ENCODE measurements at regions not wholly inside any gene's neighbourhood (a gene's known extent, or its start where the extent isn't known, plus 50 kb on each side); places are given as distances from the start of the nearest gene placed in this dataset.

DNA sequence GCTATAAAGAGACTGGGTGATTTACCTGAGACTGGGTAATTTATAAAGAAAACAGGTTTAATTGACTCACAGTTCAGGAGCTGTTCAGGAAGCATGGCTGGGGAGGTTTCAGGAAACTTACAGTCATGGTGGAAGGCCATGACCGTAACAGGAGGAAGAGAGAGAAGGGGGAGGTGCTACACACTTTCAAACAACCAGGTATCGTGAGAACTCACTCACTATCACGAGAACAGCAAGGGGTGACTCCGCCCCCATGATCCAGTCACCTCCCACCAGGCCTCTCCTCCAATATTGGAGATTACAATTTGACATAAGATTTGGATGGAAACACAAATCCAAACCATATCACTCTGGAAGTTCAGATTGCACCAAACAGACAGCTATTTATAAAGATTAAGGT lies 59.8 kb upstream of the ARHGAP21 start (continued):
- TF ChIP-seq, protein P1, sequence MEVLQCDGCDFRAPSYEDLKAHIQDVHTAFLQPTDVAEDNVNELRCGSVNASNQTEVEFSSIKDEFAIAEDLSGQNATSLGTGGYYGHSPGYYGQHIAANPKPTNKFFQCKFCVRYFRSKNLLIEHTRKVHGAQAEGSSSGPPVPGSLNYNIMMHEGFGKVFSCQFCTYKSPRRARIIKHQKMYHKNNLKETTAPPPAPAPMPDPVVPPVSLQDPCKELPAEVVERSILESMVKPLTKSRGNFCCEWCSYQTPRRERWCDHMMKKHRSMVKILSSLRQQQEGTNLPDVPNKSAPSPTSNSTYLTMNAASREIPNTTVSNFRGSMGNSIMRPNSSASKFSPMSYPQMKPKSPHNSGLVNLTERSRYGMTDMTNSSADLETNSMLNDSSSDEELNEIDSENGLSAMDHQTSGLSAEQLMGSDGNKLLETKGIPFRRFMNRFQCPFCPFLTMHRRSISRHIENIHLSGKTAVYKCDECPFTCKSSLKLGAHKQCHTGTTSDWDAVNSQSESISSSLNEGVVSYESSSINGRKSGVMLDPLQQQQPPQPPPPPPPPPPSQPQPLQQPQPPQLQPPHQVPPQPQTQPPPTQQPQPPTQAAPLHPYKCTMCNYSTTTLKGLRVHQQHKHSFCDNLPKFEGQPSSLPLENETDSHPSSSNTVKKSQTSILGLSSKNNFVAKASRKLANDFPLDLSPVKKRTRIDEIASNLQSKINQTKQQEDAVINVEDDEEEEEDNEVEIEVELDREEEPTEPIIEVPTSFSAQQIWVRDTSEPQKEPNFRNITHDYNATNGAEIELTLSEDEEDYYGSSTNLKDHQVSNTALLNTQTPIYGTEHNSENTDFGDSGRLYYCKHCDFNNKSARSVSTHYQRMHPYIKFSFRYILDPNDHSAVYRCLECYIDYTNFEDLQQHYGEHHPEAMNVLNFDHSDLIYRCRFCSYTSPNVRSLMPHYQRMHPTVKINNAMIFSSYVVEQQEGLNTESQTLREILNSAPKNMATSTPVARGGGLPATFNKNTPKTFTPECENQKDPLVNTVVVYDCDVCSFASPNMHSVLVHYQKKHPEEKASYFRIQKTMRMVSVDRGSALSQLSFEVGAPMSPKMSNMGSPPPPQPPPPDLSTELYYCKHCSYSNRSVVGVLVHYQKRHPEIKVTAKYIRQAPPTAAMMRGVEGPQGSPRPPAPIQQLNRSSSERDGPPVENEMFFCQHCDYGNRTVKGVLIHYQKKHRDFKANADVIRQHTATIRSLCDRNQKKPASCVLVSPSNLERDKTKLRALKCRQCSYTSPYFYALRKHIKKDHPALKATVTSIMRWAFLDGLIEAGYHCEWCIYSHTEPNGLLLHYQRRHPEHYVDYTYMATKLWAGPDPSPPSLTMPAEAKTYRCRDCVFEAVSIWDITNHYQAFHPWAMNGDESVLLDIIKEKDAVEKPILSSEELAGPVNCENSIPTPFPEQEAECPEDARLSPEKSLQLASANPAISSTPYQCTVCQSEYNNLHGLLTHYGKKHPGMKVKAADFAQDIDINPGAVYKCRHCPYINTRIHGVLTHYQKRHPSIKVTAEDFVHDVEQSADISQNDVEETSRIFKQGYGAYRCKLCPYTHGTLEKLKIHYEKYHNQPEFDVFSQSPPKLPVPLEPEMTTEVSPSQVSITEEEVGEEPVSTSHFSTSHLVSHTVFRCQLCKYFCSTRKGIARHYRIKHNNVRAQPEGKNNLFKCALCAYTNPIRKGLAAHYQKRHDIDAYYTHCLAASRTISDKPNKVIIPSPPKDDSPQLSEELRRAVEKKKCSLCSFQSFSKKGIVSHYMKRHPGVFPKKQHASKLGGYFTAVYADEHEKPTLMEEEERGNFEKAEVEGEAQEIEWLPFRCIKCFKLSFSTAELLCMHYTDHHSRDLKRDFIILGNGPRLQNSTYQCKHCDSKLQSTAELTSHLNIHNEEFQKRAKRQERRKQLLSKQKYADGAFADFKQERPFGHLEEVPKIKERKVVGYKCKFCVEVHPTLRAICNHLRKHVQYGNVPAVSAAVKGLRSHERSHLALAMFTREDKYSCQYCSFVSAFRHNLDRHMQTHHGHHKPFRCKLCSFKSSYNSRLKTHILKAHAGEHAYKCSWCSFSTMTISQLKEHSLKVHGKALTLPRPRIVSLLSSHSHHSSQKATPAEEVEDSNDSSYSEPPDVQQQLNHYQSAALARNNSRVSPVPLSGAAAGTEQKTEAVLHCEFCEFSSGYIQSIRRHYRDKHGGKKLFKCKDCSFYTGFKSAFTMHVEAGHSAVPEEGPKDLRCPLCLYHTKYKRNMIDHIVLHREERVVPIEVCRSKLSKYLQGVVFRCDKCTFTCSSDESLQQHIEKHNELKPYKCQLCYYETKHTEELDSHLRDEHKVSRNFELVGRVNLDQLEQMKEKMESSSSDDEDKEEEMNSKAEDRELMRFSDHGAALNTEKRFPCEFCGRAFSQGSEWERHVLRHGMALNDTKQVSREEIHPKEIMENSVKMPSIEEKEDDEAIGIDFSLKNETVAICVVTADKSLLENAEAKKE (CRISPR knock-in tag; IDR thresholded peaks at IDR 0.05): no peak
- TF ChIP-seq STAT1 (IDR thresholded peaks at IDR 0.05; ENCODE audit: unreplicated experiment) (no peak), EZH2phosphoT487 (IDR thresholded peaks at IDR 0.05; ENCODE audit: unreplicated experiment) (no peak), CREB1 (CRISPR knock-in tag; IDR thresholded peaks at IDR 0.05; ENCODE audit: low read depth) (no peak), EZH2 (IDR thresholded peaks at IDR 0.05; ENCODE audit: low read depth, unreplicated experiment) (no peak)

DNA sequence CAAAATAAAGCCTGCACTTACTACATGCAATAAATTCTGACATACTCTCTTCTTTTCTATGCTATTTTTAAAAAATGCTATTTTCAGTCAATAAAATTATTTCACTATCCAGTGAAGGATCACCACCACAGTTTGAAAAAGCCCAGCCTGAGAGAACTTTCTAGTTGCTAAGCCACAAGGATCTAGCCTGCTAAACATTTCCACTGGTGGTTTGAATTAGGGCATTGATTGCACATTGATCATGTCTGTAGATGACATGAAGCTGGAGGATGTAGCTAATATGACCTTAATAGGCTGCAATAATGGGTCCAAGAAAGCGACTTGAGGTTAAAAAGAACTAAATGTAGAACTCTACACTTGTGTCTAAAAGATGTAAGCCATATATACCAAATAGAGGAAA lies 56.0 kb upstream of the ARHGAP21 start:
- H3K79me2 ChIP-seq (replicated peaks; ENCODE audit: insufficient read depth): no peaks in the 10 kb centered on the region
- no peaks in the 10 kb centered on the region for H3K27me3 Mint-ChIP-seq (ENCODE audit: insufficient read depth, low read depth, poor library complexity)
- no peak overlapping the region for H3K4me3 ChIP-seq
- H3K9me2 ChIP-seq (ENCODE audit: insufficient read depth): 0 out of 2 replicates have a peak, but pooled peaks cover 9% of the 10 kb centered on the region
- H3K36me3 Mint-ChIP-seq (ENCODE audit: low read depth): no peaks in the 10 kb centered on the region
- H4K20me1 ChIP-seq (replicated peaks; ENCODE audit: insufficient read depth): no peaks in the 10 kb centered on the region
- no peak overlapping the region for H3K27ac ChIP-seq (ENCODE audit: low read depth)
- no peaks in the 10 kb centered on the region for H3F3A ChIP-seq (replicated peaks; ENCODE audit: low read depth)
- H3K27ac Mint-ChIP-seq: no peak overlapping the region
- no peak overlapping the region for H2AFZ ChIP-seq
- H3K4me1 Mint-ChIP-seq: no peaks in the 10 kb centered on the region
- no peaks in the 10 kb centered on the region for H3K27me3 ChIP-seq (ENCODE audit: insufficient read depth)
- ATAC-seq (no peak), DNase-seq (ENCODE audit: low spot score) (no peak)
- no peaks in the 10 kb centered on the region; the same call in 2 of the 3 replicates for H3K9me3 Mint-ChIP-seq
- H3K36me3 ChIP-seq (ENCODE audit: insufficient read depth): no peaks in the 10 kb centered on the region
- H3K4me2 ChIP-seq: no peak overlapping the region
- no peaks in the 10 kb centered on the region for H3K4me1 ChIP-seq (ENCODE audit: insufficient read depth)
- no peak overlapping the region for H3K4me3 Mint-ChIP-seq
- no peak for TF ChIP-seq POLR2AphosphoS5 (IDR thresholded peaks at IDR 0.05; ENCODE audit: low read depth)
- TF ChIP-seq JUNB (IDR thresholded peaks at IDR 0.05; ENCODE audit: unreplicated experiment): no peak
- TF ChIP-seq EZH2phosphoT487 (IDR thresholded peaks at IDR 0.05; ENCODE audit: unreplicated experiment): no peak
- TF ChIP-seq, protein P2, sequence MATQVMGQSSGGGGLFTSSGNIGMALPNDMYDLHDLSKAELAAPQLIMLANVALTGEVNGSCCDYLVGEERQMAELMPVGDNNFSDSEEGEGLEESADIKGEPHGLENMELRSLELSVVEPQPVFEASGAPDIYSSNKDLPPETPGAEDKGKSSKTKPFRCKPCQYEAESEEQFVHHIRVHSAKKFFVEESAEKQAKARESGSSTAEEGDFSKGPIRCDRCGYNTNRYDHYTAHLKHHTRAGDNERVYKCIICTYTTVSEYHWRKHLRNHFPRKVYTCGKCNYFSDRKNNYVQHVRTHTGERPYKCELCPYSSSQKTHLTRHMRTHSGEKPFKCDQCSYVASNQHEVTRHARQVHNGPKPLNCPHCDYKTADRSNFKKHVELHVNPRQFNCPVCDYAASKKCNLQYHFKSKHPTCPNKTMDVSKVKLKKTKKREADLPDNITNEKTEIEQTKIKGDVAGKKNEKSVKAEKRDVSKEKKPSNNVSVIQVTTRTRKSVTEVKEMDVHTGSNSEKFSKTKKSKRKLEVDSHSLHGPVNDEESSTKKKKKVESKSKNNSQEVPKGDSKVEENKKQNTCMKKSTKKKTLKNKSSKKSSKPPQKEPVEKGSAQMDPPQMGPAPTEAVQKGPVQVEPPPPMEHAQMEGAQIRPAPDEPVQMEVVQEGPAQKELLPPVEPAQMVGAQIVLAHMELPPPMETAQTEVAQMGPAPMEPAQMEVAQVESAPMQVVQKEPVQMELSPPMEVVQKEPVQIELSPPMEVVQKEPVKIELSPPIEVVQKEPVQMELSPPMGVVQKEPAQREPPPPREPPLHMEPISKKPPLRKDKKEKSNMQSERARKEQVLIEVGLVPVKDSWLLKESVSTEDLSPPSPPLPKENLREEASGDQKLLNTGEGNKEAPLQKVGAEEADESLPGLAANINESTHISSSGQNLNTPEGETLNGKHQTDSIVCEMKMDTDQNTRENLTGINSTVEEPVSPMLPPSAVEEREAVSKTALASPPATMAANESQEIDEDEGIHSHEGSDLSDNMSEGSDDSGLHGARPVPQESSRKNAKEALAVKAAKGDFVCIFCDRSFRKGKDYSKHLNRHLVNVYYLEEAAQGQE (IDR thresholded peaks at IDR 0.05; ENCODE audit: unreplicated experiment): no peak
- TF ChIP-seq, protein P3, sequence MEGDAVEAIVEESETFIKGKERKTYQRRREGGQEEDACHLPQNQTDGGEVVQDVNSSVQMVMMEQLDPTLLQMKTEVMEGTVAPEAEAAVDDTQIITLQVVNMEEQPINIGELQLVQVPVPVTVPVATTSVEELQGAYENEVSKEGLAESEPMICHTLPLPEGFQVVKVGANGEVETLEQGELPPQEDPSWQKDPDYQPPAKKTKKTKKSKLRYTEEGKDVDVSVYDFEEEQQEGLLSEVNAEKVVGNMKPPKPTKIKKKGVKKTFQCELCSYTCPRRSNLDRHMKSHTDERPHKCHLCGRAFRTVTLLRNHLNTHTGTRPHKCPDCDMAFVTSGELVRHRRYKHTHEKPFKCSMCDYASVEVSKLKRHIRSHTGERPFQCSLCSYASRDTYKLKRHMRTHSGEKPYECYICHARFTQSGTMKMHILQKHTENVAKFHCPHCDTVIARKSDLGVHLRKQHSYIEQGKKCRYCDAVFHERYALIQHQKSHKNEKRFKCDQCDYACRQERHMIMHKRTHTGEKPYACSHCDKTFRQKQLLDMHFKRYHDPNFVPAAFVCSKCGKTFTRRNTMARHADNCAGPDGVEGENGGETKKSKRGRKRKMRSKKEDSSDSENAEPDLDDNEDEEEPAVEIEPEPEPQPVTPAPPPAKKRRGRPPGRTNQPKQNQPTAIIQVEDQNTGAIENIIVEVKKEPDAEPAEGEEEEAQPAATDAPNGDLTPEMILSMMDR (conservative IDR thresholded peaks at IDR 0.05; ENCODE audit: low read depth in 2 of 2): no peak
- TF ChIP-seq EZH2 (IDR thresholded peaks at IDR 0.05; ENCODE audit: low read depth, unreplicated experiment): no peak
